Endothelial cell of umbilical vein (primary cell): ENCODE measurements at regions not wholly inside any gene's neighbourhood (a gene's known extent, or its start where the extent isn't known, plus 50 kb on each side); places are given as distances from the start of the nearest gene placed in this dataset.

Source experiments
- BruUV-seq: library from RNA; stranded (reverse); fragments of 400-500 nt; replicated peaks from 2 replicates; lab custom pipeline; 2021; lab: Mats Ljungman, UMichigan
- CTCF ChIA-PET: fragments of 300-600, 350-600 bp; sonication (Branson Sonifier 250); formaldehyde crosslinking; loops from one replicate; lab custom pipeline; 2021; ENCODE audit warnings: antibody characterized with exemption, inconsistent platforms; lab: Charles Lee
- POLR2A ChIA-PET: fragments of 300-600, 350-600 bp; sonication (Branson Sonifier 250); formaldehyde crosslinking; loops from one replicate; lab custom pipeline; 2021; ENCODE audit warnings: antibody characterized with exemption, inconsistent platforms; lab: Charles Lee
- DNase-seq: peaks from one replicate; pipeline ENCODE4 v3.0.0-alpha.2; 2011; ENCODE audit warnings: low read depth, low spot score
- FAIRE-seq: peaks from 2 replicates; lab custom pipeline; 2011; peaks lifted over from hg19 to GRCh38; lab: Jason Lieb, UNC
- H2AFZ ChIP-seq: 2 replicates; pipeline ENCODE4 v1.6.0; 2012; ENCODE audit warnings: low read depth, low read length, control low read depth, inconsistent platforms
- H3K27ac ChIP-seq: 2 replicates; pipeline ENCODE4 v1.5.1; 2011; ENCODE audit warnings: low read depth, mild to moderate bottlenecking, control low read depth, low read length, moderate library complexity; ENCODE audit not compliant: insufficient read depth
- H3K27me3 ChIP-seq, 2 experiments: 2 replicates each; pipeline versions ENCODE4 v1.6.0 to v1.6.1; 2011; ENCODE audit warnings: low read length in 2 of 2, mixed read lengths in 1 of 2; ENCODE audit not compliant: control insufficient read depth in 2 of 2, insufficient read depth in 2 of 2
- H3K36me3 ChIP-seq, 2 experiments: 2 replicates in 1 of 2; 3 replicates in 1 of 2; pipeline ENCODE4 v1.5.1; 2011; ENCODE audit warnings: low read length in 2 of 2, mild to moderate bottlenecking in 1 of 2, moderate library complexity in 1 of 2; ENCODE audit not compliant: control insufficient read depth in 2 of 2, insufficient read depth in 2 of 2; ENCODE audit errors: extremely low read depth in 1 of 2
- H3K4me1 ChIP-seq: 3 replicates; pipeline ENCODE4 v1.5.1; 2011; ENCODE audit warnings: mild to moderate bottlenecking, low read length; ENCODE audit not compliant: control insufficient read depth, insufficient read depth; ENCODE audit errors: extremely low read depth
- H3K4me2 ChIP-seq: 2 replicates; pipeline ENCODE4 v1.6.1; 2011; ENCODE audit warnings: low read length, control low read depth, mixed read lengths; ENCODE audit not compliant: insufficient read depth
- H3K4me3 ChIP-seq, 3 experiments: fragments of 200-600 bp in 1 of 3; sonication (generic), shearing (Covaris generic) in 1 of 3; replicated peaks in 1 of 3; 2 replicates each; pipeline ENCODE4 v1.5.1; 2011 to 2016; ENCODE audit warnings: control low read depth in 3 of 3, low read length in 3 of 3, mild to moderate bottlenecking in 2 of 3, inconsistent platforms in 1 of 3, low read depth in 1 of 3, moderate library complexity in 1 of 3; ENCODE audit not compliant: insufficient read depth in 1 of 3
- H3K79me2 ChIP-seq: 2 replicates; pipeline ENCODE4 v1.6.0; 2012; ENCODE audit warnings: low read length, inconsistent platforms; ENCODE audit not compliant: control insufficient read depth, insufficient read depth
- H3K9ac ChIP-seq: replicated peaks from 2 replicates; pipeline ENCODE3; 2011; ENCODE audit warnings: low read length, control low read depth; ENCODE audit not compliant: insufficient read depth; ENCODE audit errors: extremely low read depth
- H3K9me1 ChIP-seq: replicated peaks from 3 replicates; pipeline ENCODE4 v1.6.0; 2011; ENCODE audit warnings: mild to moderate bottlenecking, low read length; ENCODE audit not compliant: control insufficient read depth, insufficient read depth; ENCODE audit errors: extremely low read depth
- H3K9me3 ChIP-seq: replicated peaks from 2 replicates; pipeline ENCODE4 v1.5.1; 2012; ENCODE audit warnings: low read length, inconsistent platforms; ENCODE audit not compliant: control insufficient read depth, insufficient read depth
- H4K20me1 ChIP-seq: replicated peaks from 2 replicates; pipeline ENCODE3; 2011; ENCODE audit warnings: mild to moderate bottlenecking, low read length; ENCODE audit not compliant: control insufficient read depth, insufficient read depth; ENCODE audit errors: extremely low read depth
- EZH2 ChIP-seq: IDR thresholded peaks from 2 replicates; pipeline ENCODE4 v1.6.1; 2012; ENCODE audit warnings: borderline replicate concordance, low read depth, mild to moderate bottlenecking, moderate library complexity, low read length, inconsistent platforms; ENCODE audit not compliant: severe bottlenecking
- JUN ChIP-seq: IDR thresholded peaks from 2 replicates; pipeline ENCODE4 v1.6.1; 2011; ENCODE audit warnings: borderline replicate concordance, low read depth; ENCODE audit not compliant: insufficient read length, insufficient read depth
- MAX ChIP-seq: IDR thresholded peaks from 2 replicates; pipeline ENCODE4 v1.6.1; 2011; ENCODE audit not compliant: insufficient read depth, insufficient read length
- MYC ChIP-seq: IDR thresholded peaks from one replicate; pipeline ENCODE4 v1.6.1; 2011; ENCODE audit warnings: mild to moderate bottlenecking, low read depth, low read length
- POLR2A ChIP-seq: IDR thresholded peaks from 2 replicates; pipeline ENCODE4 v1.6.1; 2012; ENCODE audit warnings: low read depth, mild to moderate bottlenecking, control low read depth, low read length
- POLR2AphosphoS5 ChIP-seq: IDR thresholded peaks from 2 replicates; pipeline ENCODE4 v1.6.1; 2012; ENCODE audit warnings: low read depth, mild to moderate bottlenecking, control low read depth, low read length, moderate library complexity; ENCODE audit not compliant: insufficient read depth
- dilution Hi-C: fragments of 300-500 bp; cut with MboI; formaldehyde crosslinking; loops from one replicate; pipeline ENCODE4 v1.15.0; 2019; ENCODE audit warnings: low sequenced_read_pairs; ENCODE audit not compliant: extremely low pct_ligation_motif_present
- intact Hi-C: fragments of 100-400 bp; cut with micrococcal nuclease; formaldehyde crosslinking; loops from one replicate; pipeline ENCODE4 v1.10.0; 2022
- TF ChIP-seq, protein P1 (sequence below), 2 donors: IDR thresholded peaks; 1 replicate in 1 of 2; 2 replicates in 1 of 2; pipeline ENCODE4 v1.5.1; 2011; ENCODE audit warnings: low read length in 2 of 2, mild to moderate bottlenecking in 2 of 2, moderate library complexity in 2 of 2, control low read depth in 1 of 2, inconsistent platforms in 1 of 2, low read depth in 1 of 2; ENCODE audit not compliant: insufficient read depth in 1 of 2; ENCODE audit errors: extremely low read depth in 1 of 2

DNA sequence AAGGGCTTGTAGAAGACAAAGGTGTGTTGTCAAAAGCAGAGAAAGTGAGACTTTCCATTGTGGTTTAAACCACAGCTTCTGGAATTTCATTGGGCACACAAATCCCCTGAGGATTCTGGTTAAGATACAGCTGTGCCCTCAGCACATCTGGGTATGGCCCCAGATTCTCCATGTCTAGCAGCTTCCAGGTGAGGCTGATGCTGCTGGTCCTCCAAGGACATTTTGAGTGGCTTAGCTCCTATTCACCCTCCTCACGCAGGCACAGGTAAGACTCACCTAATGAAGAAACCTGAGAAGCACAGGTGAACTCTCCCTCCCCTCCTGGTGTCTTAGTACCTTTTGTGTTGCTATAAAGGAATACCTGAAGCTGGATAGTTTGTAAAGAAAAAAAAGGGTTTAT lies 88.9 kb upstream of the IGLL5 start:
- no peaks in the 10 kb centered on the region for H3K9me3 ChIP-seq
- H3K9me1 ChIP-seq, result no peaks in the 10 kb centered on the region
- H3K27me3 ChIP-seq, result peaks cover 0 to 1% of the 10 kb centered on the region in 2 experiments
- intact Hi-C loops, result no loop called here
- H3K36me3 ChIP-seq, result no peaks in the 10 kb centered on the region
- no peak overlapping the region for H3K9ac ChIP-seq
- H3K27ac ChIP-seq, result no peak overlapping the region
- TF ChIP-seq, protein P1, sequence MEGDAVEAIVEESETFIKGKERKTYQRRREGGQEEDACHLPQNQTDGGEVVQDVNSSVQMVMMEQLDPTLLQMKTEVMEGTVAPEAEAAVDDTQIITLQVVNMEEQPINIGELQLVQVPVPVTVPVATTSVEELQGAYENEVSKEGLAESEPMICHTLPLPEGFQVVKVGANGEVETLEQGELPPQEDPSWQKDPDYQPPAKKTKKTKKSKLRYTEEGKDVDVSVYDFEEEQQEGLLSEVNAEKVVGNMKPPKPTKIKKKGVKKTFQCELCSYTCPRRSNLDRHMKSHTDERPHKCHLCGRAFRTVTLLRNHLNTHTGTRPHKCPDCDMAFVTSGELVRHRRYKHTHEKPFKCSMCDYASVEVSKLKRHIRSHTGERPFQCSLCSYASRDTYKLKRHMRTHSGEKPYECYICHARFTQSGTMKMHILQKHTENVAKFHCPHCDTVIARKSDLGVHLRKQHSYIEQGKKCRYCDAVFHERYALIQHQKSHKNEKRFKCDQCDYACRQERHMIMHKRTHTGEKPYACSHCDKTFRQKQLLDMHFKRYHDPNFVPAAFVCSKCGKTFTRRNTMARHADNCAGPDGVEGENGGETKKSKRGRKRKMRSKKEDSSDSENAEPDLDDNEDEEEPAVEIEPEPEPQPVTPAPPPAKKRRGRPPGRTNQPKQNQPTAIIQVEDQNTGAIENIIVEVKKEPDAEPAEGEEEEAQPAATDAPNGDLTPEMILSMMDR (IDR thresholded peaks at IDR 0.05; ENCODE audit: extremely low read depth in 1 of 2, insufficient read depth in 1 of 2, low read depth in 1 of 2, low read length in 2 of 2), result no peak
- no peak for TF ChIP-seq POLR2A
- TF ChIP-seq JUN, result no peak
- no peak overlapping the region for H3K4me3 ChIP-seq
- CTCF ChIA-PET, result interaction anchor here (1.0 to 2.2 kb wide), 6 partner anchors 8 to 79 kb away, joined by 3 to 12 read pairs (median 4); no protein-coding TSS in a partner anchor
- POLR2A ChIA-PET, result no interaction called here
- H3K4me1 ChIP-seq, result no peaks in the 10 kb centered on the region
- no TSS peak for BruUV-seq
- DNase-seq (no peak), FAIRE-seq (no peak)
- no peaks in the 10 kb centered on the region for H3K79me2 ChIP-seq
- dilution Hi-C loops, result no loop called here
- no peak overlapping the region for H3K4me2 ChIP-seq
- H2AFZ ChIP-seq, result no peak overlapping the region
- no peaks in the 10 kb centered on the region for H4K20me1 ChIP-seq

GRCh38 chr22:22799561-22799960 lies 88.1 kb upstream of the IGLL5 start:
- Histone ChIP-seq H3K36me3 (no peaks in the 10 kb centered on the region), H3K9ac (no peak overlapping the region), H3K4me3 (no peak overlapping the region), H3K79me2 (no peaks in the 10 kb centered on the region), H3K4me1 (no peaks in the 10 kb centered on the region), H3K4me2 (no peak overlapping the region), H3K27me3 (peaks cover 0 to 1% of the 10 kb centered on the region in 2 experiments), H2AFZ (no peak overlapping the region), H4K20me1 (no peaks in the 10 kb centered on the region), H3K9me1 (no peaks in the 10 kb centered on the region), H3K9me3 (no peaks in the 10 kb centered on the region), H3K27ac (no peak overlapping the region)
- BruUV-seq, result no TSS peak
- TF ChIP-seq POLR2A (no peak), MYC (no peak), MAX (no peak), EZH2 (no peak), POLR2AphosphoS5 (no peak)
- TF ChIP-seq, protein P1 (IDR thresholded peaks at IDR 0.05; ENCODE audit: extremely low read depth in 1 of 2, insufficient read depth in 1 of 2, low read depth in 1 of 2, low read length in 2 of 2), result no peak
- ChIA-PET POLR2A (no interaction called here), CTCF (interaction anchor here (1.7 to 2.2 kb wide), 3 partner anchors 10 to 29 kb away, joined by 6 to 12 read pairs (median 8); no protein-coding TSS in a partner anchor)
- intact Hi-C loops (no loop called here), dilution Hi-C loops (no loop called here)
- no peak for DNase-seq
- FAIRE-seq, result no peak
